AG09309 (cell line): ENCODE measurements at regions not wholly inside any gene's neighbourhood (a gene's known extent, or its start where the extent isn't known, plus 50 kb on each side); places are given as distances from the start of the nearest gene placed in this dataset.

Source experiments
- DNase-seq: peaks from one replicate; pipeline ENCODE4 v3.0.0-alpha.2; 2010; ENCODE audit warnings: low read depth
- H3K4me3 ChIP-seq: 2 replicates; pipeline ENCODE4 v1.5.1; 2011; ENCODE audit warnings: mild to moderate bottlenecking, low read depth, low read length, moderate library complexity; ENCODE audit not compliant: control insufficient read depth
- CTCF ChIP-seq: IDR thresholded peaks from 2 replicates; pipeline ENCODE4 v1.5.1; 2011; ENCODE audit warnings: mild to moderate bottlenecking, low read depth, low read length, inconsistent platforms; ENCODE audit not compliant: insufficient read depth, control insufficient read depth; ENCODE audit errors: missing control alignments

DNA sequence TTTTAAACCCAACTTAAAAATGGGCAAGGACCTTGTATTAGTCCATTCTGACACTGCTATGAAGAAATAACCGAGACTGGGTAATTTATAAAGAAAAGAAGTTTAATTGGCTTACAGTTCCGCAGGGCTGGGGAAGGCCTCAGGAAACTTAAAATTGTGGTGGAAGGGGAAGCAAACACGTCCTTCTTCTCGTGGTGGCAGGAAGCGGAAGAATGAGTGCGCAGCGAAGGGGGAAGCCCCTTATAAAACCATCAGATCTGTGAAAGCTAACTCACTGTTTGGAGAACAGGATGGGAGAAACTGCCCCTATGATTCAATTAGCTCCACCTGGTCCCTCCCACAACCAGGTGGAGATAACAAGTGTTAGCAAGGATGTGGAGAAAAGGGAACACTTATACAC is 237.7 kb downstream of the SEC16B start:
- TF ChIP-seq CTCF: no peak
- DNase-seq: no peak
- H3K4me3 ChIP-seq: no peak overlapping the region

DNA sequence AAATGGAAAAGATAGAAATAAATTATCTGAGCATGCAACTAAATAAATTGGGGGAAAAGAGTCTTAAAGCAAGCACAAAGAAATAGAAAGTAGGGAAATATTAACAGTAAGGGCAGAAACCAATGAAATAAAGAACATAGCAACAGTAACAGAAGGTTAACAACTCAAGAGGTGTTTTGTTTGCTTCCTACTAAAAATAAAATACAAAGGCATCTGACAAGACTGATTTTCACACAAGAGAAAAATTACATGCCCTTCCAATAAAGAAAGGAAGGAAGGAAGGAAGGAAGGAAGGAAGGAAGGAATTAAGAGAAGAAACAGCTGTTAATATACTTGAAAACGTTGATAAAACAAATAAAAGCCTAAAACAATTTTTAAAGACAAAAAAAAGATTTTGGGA is 240.2 kb downstream of the SEC16B start:
- H3K4me3 ChIP-seq: no peak overlapping the region
- no peak for TF ChIP-seq CTCF

DNA sequence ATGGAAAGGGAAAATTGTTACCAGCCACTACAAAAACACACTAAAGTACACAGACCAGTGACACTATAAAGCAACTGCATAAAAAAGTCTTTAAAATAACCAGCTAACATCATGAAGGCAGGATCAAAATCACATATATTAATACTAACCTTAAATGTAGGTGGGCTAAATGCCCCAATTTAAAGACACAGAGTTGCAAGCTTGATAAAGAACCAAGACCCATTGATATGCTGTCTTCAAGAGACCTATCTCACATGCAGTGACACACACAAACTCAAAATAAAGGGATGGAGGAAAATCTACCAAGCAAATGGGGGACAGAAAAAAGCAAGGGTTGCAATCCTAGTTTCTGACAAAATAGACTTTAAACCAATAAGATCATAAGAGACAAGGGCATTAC is 246.3 kb downstream of the SEC16B start:
- no peak overlapping the region for H3K4me3 ChIP-seq
- DNase-seq: no peak
- no peak for TF ChIP-seq CTCF

More for the DNA sequence above, 240.2 kb downstream of the SEC16B start:
- DNase-seq: no peak

DNA sequence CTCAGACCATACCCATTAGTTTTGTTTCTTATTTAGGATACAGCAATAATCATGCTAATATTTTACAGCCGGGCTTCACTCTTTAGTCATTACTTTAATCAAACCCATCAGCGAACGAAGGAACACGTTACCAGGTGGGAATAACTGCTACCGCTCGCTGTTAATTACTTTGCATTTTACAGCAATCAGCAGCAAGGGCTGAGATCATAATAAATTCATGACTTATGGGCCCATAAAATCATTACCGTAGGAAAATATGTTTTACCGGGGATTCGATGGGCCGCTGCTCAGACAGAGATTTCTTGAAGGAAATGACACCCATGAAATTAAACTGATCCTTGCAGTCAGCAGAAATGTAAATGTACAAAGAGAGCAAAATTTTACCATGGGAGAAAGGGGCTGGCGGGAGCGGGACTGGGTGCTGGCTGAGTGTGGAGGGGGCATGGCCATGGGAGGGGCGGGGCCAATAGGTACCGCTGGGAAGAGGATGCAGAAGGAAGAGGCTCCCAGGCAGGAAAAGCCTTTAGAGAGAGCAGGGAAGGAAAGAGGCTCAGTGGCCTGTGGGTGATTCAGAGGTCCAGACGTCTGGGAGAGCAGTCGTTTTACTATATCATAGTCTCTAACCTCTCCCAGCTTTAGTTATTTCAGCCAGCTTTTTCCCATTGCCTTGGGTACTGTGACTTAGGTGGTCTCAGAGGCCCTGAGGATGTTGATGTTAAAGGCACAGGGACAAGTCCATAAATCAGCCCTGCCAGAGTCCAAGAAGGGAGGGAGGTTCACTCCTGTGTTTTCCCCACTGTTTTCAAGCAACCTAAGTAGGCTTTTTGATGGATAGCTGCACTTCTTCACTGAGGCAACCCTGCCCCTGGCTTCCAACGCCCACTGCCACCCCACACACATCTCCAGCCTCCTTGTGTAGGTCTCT is 258.9 kb downstream of the SEC16B start:
- TF ChIP-seq CTCF: no peak
- no peak overlapping the region for H3K4me3 ChIP-seq
- DNase-seq: no peak

DNA sequence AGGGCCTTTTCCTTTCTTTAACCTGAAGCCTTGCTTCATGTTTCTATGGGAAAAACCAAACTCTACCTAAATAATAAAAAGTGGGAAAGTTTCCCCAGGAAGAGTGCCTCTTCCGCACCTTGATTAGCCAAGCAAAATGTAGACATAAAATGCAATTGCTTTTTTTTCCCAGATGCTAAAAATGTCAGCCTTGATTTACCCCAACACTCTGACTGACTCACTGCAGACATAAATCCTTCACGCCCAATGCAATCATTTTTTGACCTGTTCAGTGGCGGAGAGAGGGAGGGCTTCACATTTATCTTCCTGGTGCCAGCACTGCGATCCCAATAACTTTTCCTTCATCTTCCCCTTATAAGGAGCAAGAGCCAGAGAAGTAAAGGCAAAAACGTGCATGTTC is 261.5 kb downstream of the SEC16B start:
- no peak overlapping the region for H3K4me3 ChIP-seq
- no peak for TF ChIP-seq CTCF
- no peak for DNase-seq

DNA sequence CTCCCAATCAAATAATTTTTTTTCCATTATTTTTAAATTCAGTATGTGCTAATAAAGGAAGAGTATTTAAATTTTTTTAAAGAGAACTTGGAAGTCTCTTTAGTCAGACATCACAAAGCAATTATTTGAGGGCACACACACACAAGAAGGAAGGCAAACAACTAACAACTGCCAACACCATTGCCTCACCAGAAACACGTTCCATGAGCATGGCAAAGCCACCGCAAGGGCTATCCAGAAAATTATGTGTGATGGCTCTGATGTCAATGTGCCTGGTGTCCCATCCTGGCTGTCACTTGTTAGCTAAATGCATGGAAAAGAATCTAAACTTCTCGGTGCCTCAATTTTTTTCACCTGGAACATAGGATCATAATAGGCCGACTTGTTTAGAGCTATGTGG is 262.9 kb downstream of the SEC16B start:
- H3K4me3 ChIP-seq: no peak overlapping the region
- DNase-seq: no peak
- no peak for TF ChIP-seq CTCF

DNA sequence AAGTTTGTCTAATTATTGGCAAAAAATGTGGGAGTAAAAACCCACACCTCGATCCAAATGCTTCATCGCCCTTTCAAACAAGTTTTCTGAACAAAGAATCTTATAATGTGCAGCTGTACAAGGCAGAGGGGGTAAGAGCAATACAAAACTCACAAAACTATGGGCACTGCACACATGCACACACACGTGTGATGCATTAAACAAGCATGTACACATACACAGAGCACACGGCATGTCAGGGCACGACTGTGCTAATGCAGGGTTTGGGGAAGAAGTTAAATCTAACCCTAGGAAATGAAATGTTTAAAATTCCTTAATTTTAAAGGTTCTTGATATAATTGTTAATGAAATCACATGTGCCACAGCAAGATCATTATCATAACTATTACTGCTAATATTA is 264.0 kb downstream of the SEC16B start:
- DNase-seq: no peak
- TF ChIP-seq CTCF: no peak
- no peak overlapping the region for H3K4me3 ChIP-seq
